ENCODE measurements at regions not wholly inside any gene's neighbourhood (a gene's known extent, or its start where the extent isn't known, plus 50 kb on each side); places are given as distances from the start of the nearest gene placed in this dataset.
"Not testable (repeated sequence)": the region's sequence is repeated elsewhere in the genome, so short reads cannot be mapped to it uniquely, and the experiment has no call there.

GRCh38 chr13:76829572-76830327, 56.5 kb downstream of the KCTD12 start:
- Histone ChIP-seq H3K27me3 (ENCODE audit: control insufficient read depth in 1 of 2, insufficient read depth in 2 of 2, low read length in 2 of 2) (no peaks in the 10 kb centered on the region), H3K36me3 (ENCODE audit: control insufficient read depth in 1 of 2, insufficient read depth in 2 of 2, low read length in 2 of 2) (no peaks in the 10 kb centered on the region), H3K4me1 (ENCODE audit: control insufficient read depth in 1 of 2, insufficient read depth in 2 of 2, low read length in 2 of 2) (peaks cover 0 to 26% of the 10 kb centered on the region in 2 donors), H3K9ac (ENCODE audit: low read depth in 1 of 2, low read length in 2 of 2) (no peak overlapping the region), H3K27ac (ENCODE audit: low read depth, low read length) (no peak overlapping the region), H3K4me3 (ENCODE audit: low read depth in 1 of 2, low read length in 2 of 2) (no peak overlapping the region), H3K9me3 (ENCODE audit: control insufficient read depth in 1 of 2, low read length in 2 of 2) (no peaks in the 10 kb centered on the region)

DNA sequence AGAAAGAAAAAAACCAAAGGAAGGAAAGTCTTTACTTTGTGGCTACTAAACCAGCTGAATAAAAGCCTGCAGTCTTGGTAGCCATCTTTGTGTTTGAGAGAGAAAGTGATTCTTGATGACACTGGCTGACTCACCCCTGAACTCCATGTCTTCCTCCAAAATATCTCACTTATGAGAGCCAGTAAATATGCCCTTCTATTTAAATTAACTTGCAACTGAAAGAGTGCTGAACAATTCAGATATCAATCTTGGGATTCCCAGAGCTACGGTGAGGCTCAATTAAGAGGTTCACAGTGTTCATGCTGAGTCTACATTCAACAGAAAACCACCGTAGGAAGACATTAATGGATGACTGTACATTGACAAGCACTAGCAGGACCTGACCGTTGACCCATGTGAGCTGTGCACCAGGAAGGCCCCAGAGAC, 57.9 kb downstream of the KCTD12 start:
- H3K27ac ChIP-seq (ENCODE audit: low read depth, low read length), result no peak overlapping the region
- H3K27me3 ChIP-seq (ENCODE audit: control insufficient read depth in 1 of 2, insufficient read depth in 2 of 2, low read length in 2 of 2), result no peaks in the 10 kb centered on the region
- H3K9me3 ChIP-seq (ENCODE audit: control insufficient read depth in 1 of 2, low read length in 2 of 2), result no peaks in the 10 kb centered on the region
- H3K9ac ChIP-seq (ENCODE audit: low read depth in 1 of 2, low read length in 2 of 2), result no peak overlapping the region
- H3K36me3 ChIP-seq (ENCODE audit: control insufficient read depth in 1 of 2, insufficient read depth in 2 of 2, low read length in 2 of 2), result no peaks in the 10 kb centered on the region
- peaks cover 0 to 26% of the 10 kb centered on the region in 2 donors for H3K4me1 ChIP-seq (ENCODE audit: control insufficient read depth in 1 of 2, insufficient read depth in 2 of 2, low read length in 2 of 2)
- H3K4me3 ChIP-seq (ENCODE audit: low read depth in 1 of 2, low read length in 2 of 2), result no peak overlapping the region

DNA sequence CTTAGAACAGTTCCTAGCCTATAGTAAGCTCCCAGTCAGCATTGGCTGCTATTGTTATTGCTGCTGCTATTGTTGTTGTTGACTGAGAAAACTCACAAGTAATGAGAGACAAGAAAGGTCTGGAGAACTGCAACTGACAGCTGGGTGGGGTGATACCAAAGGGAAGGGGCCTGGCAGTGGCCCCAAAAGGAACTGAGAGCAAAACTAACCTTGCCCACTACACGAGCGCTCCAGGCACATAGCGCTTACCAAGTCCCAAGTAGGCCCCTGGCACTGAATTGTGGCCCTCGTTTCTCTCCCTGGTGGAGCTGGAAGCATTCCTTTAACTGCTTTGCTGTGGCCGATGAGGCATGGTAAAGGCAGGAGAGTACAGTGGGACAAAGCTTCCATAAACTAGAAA, 59.7 kb downstream of the KCTD12 start:
- H3K4me1 ChIP-seq (ENCODE audit: control insufficient read depth in 1 of 2, insufficient read depth in 2 of 2, low read length in 2 of 2), result peaks cover 0 to 12% of the 10 kb centered on the region in 2 donors
- H3K9ac ChIP-seq (ENCODE audit: low read depth in 1 of 2, low read length in 2 of 2), result no peak overlapping the region
- no peak overlapping the region for H3K4me3 ChIP-seq (ENCODE audit: low read depth in 1 of 2, low read length in 2 of 2)
- no peaks in the 10 kb centered on the region for H3K9me3 ChIP-seq (ENCODE audit: control insufficient read depth in 1 of 2, low read length in 2 of 2)
- no peak overlapping the region for H3K27ac ChIP-seq (ENCODE audit: low read depth, low read length)
- no peaks in the 10 kb centered on the region for H3K36me3 ChIP-seq (ENCODE audit: control insufficient read depth in 1 of 2, insufficient read depth in 2 of 2, low read length in 2 of 2)
- no peaks in the 10 kb centered on the region for H3K27me3 ChIP-seq (ENCODE audit: control insufficient read depth in 1 of 2, insufficient read depth in 2 of 2, low read length in 2 of 2)

GRCh38 chr13:76825430-76825829, 60.8 kb downstream of the KCTD12 start:
- Histone ChIP-seq H3K9me3 (ENCODE audit: control insufficient read depth in 1 of 2, low read length in 2 of 2) (no peaks in the 10 kb centered on the region), H3K36me3 (ENCODE audit: control insufficient read depth in 1 of 2, insufficient read depth in 2 of 2, low read length in 2 of 2) (no peaks in the 10 kb centered on the region), H3K4me3 (ENCODE audit: low read depth in 1 of 2, low read length in 2 of 2) (no peak overlapping the region), H3K9ac (ENCODE audit: low read depth in 1 of 2, low read length in 2 of 2) (no peak overlapping the region), H3K4me1 (ENCODE audit: control insufficient read depth in 1 of 2, insufficient read depth in 2 of 2, low read length in 2 of 2) (peaks cover 0 to 11% of the 10 kb centered on the region in 2 donors), H3K27me3 (ENCODE audit: control insufficient read depth in 1 of 2, insufficient read depth in 2 of 2, low read length in 2 of 2) (no peaks in the 10 kb centered on the region), H3K27ac (ENCODE audit: low read depth, low read length) (no peak overlapping the region)

DNA sequence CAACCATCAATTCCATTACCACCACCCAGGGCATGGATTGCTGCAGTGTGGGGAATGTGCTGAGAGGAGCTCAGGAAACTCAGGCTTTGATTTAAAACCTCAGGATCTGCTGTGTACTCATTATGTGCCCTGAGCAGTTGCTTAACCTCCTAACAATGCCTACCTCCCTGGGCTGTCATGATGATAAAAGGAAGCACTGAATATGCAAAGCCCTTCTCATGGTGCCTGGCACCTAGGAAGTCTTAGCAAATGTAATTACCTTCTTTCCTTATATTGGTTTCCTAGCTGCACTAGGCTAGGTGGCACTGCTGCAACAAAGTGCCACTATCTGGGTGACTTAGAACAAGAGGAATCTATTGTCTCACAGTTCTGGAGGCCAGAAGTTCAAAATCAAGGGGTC, 62.2 kb downstream of the KCTD12 start:
- H3K4me3 ChIP-seq (ENCODE audit: low read depth in 1 of 2, low read length in 2 of 2), result no peak overlapping the region
- no peaks in the 10 kb centered on the region for H3K36me3 ChIP-seq (ENCODE audit: control insufficient read depth in 1 of 2, insufficient read depth in 2 of 2, low read length in 2 of 2)
- H3K27me3 ChIP-seq (ENCODE audit: control insufficient read depth in 1 of 2, insufficient read depth in 2 of 2, low read length in 2 of 2), result no peaks in the 10 kb centered on the region
- H3K9ac ChIP-seq (ENCODE audit: low read depth in 1 of 2, low read length in 2 of 2), result no peak overlapping the region
- no peak overlapping the region for H3K27ac ChIP-seq (ENCODE audit: low read depth, low read length)
- H3K9me3 ChIP-seq (ENCODE audit: control insufficient read depth in 1 of 2, low read length in 2 of 2), result no peaks in the 10 kb centered on the region
- peaks cover 0 to 3% of the 10 kb centered on the region in 2 donors for H3K4me1 ChIP-seq (ENCODE audit: control insufficient read depth in 1 of 2, insufficient read depth in 2 of 2, low read length in 2 of 2)

DNA sequence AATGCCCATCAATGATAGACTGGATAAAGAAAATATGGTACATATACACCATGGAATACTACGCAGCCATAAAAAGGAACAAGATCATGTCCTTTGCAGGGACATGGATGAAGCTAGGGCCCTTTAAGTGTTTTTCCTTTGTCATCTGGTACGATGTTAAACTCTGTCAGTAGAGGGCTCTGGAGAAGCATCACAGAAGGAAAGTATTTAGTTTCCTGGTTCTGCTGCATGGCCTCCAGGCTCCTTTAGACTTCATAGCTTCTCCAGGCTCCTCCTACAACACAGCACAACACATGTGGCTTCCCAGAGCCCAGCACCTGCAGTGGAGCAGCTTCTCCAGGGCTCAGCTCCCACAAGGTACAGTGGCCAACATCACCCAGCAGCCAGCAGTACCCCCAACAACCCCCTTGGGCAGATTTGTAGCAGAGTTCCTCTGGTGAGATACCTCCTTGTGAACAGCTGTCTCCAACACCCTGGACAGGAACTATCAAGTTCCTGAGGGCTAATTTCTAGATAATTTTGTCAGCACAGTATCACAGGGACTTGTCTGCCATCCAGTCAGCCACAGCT, 63.4 kb downstream of the KCTD12 start:
- Histone ChIP-seq H3K27me3 (ENCODE audit: control insufficient read depth in 1 of 2, insufficient read depth in 2 of 2, low read length in 2 of 2) (no peaks in the 10 kb centered on the region), H3K36me3 (ENCODE audit: control insufficient read depth in 1 of 2, insufficient read depth in 2 of 2, low read length in 2 of 2) (no peaks in the 10 kb centered on the region), H3K4me3 (ENCODE audit: low read depth in 1 of 2, low read length in 2 of 2) (no peak overlapping the region), H3K4me1 (ENCODE audit: control insufficient read depth in 1 of 2, insufficient read depth in 2 of 2, low read length in 2 of 2) (no peaks in the 10 kb centered on the region), H3K27ac (ENCODE audit: low read depth, low read length) (no peak overlapping the region), H3K9me3 (ENCODE audit: control insufficient read depth in 1 of 2, low read length in 2 of 2) (no peaks in the 10 kb centered on the region), H3K9ac (ENCODE audit: low read depth in 1 of 2, low read length in 2 of 2) (no peak overlapping the region)

GRCh38 chr13:76821222-76821621, 65.0 kb downstream of the KCTD12 start:
- H3K4me1 ChIP-seq (ENCODE audit: control insufficient read depth in 1 of 2, insufficient read depth in 2 of 2, low read length in 2 of 2); H3K27ac ChIP-seq (ENCODE audit: low read depth, low read length); H3K36me3 ChIP-seq (ENCODE audit: control insufficient read depth in 1 of 2, insufficient read depth in 2 of 2, low read length in 2 of 2); H3K9ac ChIP-seq (ENCODE audit: low read depth in 1 of 2, low read length in 2 of 2); H3K4me3 ChIP-seq (ENCODE audit: low read depth in 1 of 2, low read length in 2 of 2); H3K9me3 ChIP-seq (ENCODE audit: control insufficient read depth in 1 of 2, low read length in 2 of 2); H3K27me3 ChIP-seq (ENCODE audit: control insufficient read depth in 1 of 2, insufficient read depth in 2 of 2, low read length in 2 of 2): not testable (repeated sequence)

- Histone ChIP-seq H3K27ac (ENCODE audit: low read depth, low read length) (no peak overlapping the region), H3K9ac (ENCODE audit: low read depth in 1 of 2, low read length in 2 of 2) (no peak overlapping the region), H3K36me3 (ENCODE audit: control insufficient read depth in 1 of 2, insufficient read depth in 2 of 2, low read length in 2 of 2) (no peaks in the 10 kb centered on the region), H3K4me1 (ENCODE audit: control insufficient read depth in 1 of 2, insufficient read depth in 2 of 2, low read length in 2 of 2) (no peaks in the 10 kb centered on the region), H3K27me3 (ENCODE audit: control insufficient read depth in 1 of 2, insufficient read depth in 2 of 2, low read length in 2 of 2) (no peaks in the 10 kb centered on the region), H3K4me3 (ENCODE audit: low read depth in 1 of 2, low read length in 2 of 2) (no peak overlapping the region), H3K9me3 (ENCODE audit: control insufficient read depth in 1 of 2, low read length in 2 of 2) (no peaks in the 10 kb centered on the region)
These were observed 65.4 kb downstream of the KCTD12 start for GRCh38 chr13:76820759-76821158.

DNA sequence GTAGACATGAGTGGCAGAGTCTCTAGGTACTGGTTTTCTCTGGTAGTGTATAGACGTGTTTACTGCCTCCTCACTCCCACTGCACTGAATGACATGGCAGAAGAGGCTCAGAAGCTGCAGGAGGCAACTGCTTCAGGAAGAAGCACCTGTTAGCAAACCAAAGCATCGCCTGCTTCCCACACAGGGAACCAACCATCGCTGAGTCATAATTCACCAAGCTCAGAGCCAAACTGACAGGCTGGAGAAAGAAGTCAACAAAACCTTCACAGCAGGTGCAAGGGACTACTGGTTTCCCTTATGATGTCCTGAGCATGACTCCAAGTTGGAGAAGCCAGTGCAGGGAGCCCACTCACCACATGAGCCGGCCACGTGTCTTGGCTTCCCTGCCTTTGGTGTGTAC, 69.8 kb downstream of the KCTD12 start:
- Histone ChIP-seq H3K4me1 (ENCODE audit: control insufficient read depth in 1 of 2, insufficient read depth in 2 of 2, low read length in 2 of 2) (peaks cover 0 to 6% of the 10 kb centered on the region in 2 donors), H3K9ac (ENCODE audit: low read depth in 1 of 2, low read length in 2 of 2) (no peak overlapping the region), H3K4me3 (ENCODE audit: low read depth in 1 of 2, low read length in 2 of 2) (no peak overlapping the region), H3K27ac (ENCODE audit: low read depth, low read length) (no peak overlapping the region), H3K36me3 (ENCODE audit: control insufficient read depth in 1 of 2, insufficient read depth in 2 of 2, low read length in 2 of 2) (no peaks in the 10 kb centered on the region), H3K9me3 (ENCODE audit: control insufficient read depth in 1 of 2, low read length in 2 of 2) (no peaks in the 10 kb centered on the region), H3K27me3 (ENCODE audit: control insufficient read depth in 1 of 2, insufficient read depth in 2 of 2, low read length in 2 of 2) (no peaks in the 10 kb centered on the region)

DNA sequence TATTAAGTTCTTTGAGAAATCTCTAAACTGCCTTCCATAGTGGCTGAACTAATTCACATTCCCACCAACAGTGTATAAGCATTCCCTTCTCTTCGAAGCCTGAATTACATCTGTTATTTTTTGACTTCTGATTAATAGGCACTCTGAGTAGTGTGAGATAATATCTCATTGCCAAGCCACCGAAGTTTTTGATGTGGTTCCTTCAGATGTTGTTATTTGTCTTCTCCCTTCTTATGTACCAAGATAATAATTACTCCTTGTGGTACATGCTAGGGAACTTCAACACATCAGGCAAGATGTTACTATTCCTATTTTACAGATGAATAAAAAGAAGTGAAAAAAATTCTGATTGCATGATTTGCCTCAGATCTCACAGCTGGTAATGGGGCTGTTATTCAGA, 70.9 kb downstream of the KCTD12 start:
- Histone ChIP-seq H3K4me1 (ENCODE audit: control insufficient read depth in 1 of 2, insufficient read depth in 2 of 2, low read length in 2 of 2) (peaks cover 0 to 6% of the 10 kb centered on the region in 2 donors), H3K9me3 (ENCODE audit: control insufficient read depth in 1 of 2, low read length in 2 of 2) (no peaks in the 10 kb centered on the region), H3K36me3 (ENCODE audit: control insufficient read depth in 1 of 2, insufficient read depth in 2 of 2, low read length in 2 of 2) (no peaks in the 10 kb centered on the region), H3K27me3 (ENCODE audit: control insufficient read depth in 1 of 2, insufficient read depth in 2 of 2, low read length in 2 of 2) (no peaks in the 10 kb centered on the region), H3K27ac (ENCODE audit: low read depth, low read length) (no peak overlapping the region), H3K4me3 (ENCODE audit: low read depth in 1 of 2, low read length in 2 of 2) (no peak overlapping the region), H3K9ac (ENCODE audit: low read depth in 1 of 2, low read length in 2 of 2) (no peak overlapping the region)

Data from duodenal mucosa (tissue), 2 donors.